ENCODE measurements at regions not wholly inside any gene's neighbourhood (a gene's known extent, or its start where the extent isn't known, plus 50 kb on each side); places are given as distances from the start of the nearest gene placed in this dataset.
"Not testable (repeated sequence)": the region's sequence is repeated elsewhere in the genome, so short reads cannot be mapped to it uniquely, and the experiment has no call there.

DNA sequence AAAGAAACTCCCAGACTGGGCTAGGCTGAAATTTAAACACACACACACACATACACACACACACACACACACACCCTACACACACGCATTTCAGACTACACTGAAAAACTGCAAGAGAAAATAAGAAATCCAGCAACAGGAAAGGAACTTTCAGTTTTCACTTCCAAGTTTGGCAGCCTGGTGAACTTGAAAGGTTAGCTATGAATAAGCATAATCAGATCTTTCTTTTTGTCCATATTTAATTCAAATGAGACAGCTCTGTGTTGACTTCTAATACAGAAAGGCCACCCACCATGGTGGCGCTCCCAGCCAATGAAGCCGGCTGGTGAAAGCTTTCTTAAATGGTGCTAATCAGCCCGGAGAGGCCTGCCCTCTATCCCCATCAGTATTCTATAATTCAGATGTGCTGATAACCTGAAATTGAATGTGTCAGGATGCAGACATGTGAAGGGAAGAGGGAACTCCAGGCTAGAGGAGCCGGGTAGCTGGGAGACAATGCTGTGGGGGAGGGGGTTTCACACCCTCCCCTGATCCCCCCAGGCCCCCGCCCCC is 108.3 kb upstream of the ZNF536 start (continued):
- TF ChIP-seq, protein P1, sequence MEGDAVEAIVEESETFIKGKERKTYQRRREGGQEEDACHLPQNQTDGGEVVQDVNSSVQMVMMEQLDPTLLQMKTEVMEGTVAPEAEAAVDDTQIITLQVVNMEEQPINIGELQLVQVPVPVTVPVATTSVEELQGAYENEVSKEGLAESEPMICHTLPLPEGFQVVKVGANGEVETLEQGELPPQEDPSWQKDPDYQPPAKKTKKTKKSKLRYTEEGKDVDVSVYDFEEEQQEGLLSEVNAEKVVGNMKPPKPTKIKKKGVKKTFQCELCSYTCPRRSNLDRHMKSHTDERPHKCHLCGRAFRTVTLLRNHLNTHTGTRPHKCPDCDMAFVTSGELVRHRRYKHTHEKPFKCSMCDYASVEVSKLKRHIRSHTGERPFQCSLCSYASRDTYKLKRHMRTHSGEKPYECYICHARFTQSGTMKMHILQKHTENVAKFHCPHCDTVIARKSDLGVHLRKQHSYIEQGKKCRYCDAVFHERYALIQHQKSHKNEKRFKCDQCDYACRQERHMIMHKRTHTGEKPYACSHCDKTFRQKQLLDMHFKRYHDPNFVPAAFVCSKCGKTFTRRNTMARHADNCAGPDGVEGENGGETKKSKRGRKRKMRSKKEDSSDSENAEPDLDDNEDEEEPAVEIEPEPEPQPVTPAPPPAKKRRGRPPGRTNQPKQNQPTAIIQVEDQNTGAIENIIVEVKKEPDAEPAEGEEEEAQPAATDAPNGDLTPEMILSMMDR (IDR thresholded peaks at IDR 0.05; ENCODE audit: low read depth, low read length, missing input control) = no peak
- TF ChIP-seq FOXA2 (IDR thresholded peaks at IDR 0.05) = no peak
- TF ChIP-seq NR2F2 (IDR thresholded peaks at IDR 0.05) = no peak
- no peak for TF ChIP-seq RXRA (IDR thresholded peaks at IDR 0.05)
- TF ChIP-seq EGR1 (IDR thresholded peaks at IDR 0.05; ENCODE audit: low read depth in 2 of 2) = no peak
- TF ChIP-seq YY1 (IDR thresholded peaks at IDR 0.05) = no peak

DNA sequence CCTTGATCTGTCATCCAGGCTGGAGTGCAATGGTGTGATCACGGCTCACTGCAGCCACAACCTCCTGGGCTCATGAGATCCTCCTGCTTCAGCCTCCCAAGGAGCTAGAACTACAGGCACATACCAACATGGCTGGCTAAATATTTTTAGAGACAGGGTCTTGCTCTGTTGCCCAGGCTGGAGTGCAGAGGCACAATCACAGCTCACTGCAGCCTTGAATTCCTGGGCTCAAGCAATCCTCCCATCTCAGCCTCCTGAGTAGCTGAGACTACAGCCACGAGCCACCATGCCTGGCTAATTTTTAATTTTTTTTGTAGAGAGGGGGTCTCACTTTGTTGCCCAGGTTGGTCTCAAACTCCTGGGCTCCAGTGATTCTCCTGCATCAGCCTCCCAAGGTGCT is 106.3 kb upstream of the ZNF536 start:
- H3K27me3 ChIP-seq (ENCODE audit: control insufficient read depth in 4 of 4, insufficient read depth in 4 of 4, low read length in 3 of 4); H3K4me1 ChIP-seq (ENCODE audit: control insufficient read depth in 4 of 4, insufficient read depth in 4 of 4, low read length in 3 of 4); H3K9ac ChIP-seq (ENCODE audit: low read depth in 1 of 2, low read length in 2 of 2); H3K27ac ChIP-seq (ENCODE audit: low read depth in 1 of 2, low read length in 2 of 2); DNase-seq (ENCODE audit: low spot score); H3K36me3 ChIP-seq (ENCODE audit: control insufficient read depth in 4 of 4, insufficient read depth in 3 of 4, low read depth in 1 of 4, low read length in 3 of 4); H3K9me3 ChIP-seq (ENCODE audit: control insufficient read depth in 4 of 4, low read length in 3 of 4); H3K4me3 ChIP-seq (ENCODE audit: low read depth in 1 of 3, low read length in 3 of 3): not testable (repeated sequence)
- 57% methylated on average over 2 of the region's 2 CpGs for WGBS

- TF ChIP-seq HNF4A (conservative IDR thresholded peaks at IDR 0.05) (no peak), YY1 (IDR thresholded peaks at IDR 0.05) (no peak), NR2F2 (IDR thresholded peaks at IDR 0.05) (no peak), TAF1 (conservative IDR thresholded peaks at IDR 0.05) (no peak), EGR1 (IDR thresholded peaks at IDR 0.05; ENCODE audit: low read depth in 2 of 2) (no peak), FOXA2 (IDR thresholded peaks at IDR 0.05) (no peak), JUND (IDR thresholded peaks at IDR 0.05) (no peak), FOXA1 (IDR thresholded peaks at IDR 0.05) (no peak), SP1 (IDR thresholded peaks at IDR 0.05) (no peak), RXRA (IDR thresholded peaks at IDR 0.05) (no peak), HNF4G (IDR thresholded peaks at IDR 0.05) (no peak), RAD21 (IDR thresholded peaks at IDR 0.05) (no peak), GABPA (IDR thresholded peaks at IDR 0.05 in 1 of 2, conservative IDR thresholded peaks at IDR 0.05 in 1 of 2) (no peak)
- TF ChIP-seq, protein P2, sequence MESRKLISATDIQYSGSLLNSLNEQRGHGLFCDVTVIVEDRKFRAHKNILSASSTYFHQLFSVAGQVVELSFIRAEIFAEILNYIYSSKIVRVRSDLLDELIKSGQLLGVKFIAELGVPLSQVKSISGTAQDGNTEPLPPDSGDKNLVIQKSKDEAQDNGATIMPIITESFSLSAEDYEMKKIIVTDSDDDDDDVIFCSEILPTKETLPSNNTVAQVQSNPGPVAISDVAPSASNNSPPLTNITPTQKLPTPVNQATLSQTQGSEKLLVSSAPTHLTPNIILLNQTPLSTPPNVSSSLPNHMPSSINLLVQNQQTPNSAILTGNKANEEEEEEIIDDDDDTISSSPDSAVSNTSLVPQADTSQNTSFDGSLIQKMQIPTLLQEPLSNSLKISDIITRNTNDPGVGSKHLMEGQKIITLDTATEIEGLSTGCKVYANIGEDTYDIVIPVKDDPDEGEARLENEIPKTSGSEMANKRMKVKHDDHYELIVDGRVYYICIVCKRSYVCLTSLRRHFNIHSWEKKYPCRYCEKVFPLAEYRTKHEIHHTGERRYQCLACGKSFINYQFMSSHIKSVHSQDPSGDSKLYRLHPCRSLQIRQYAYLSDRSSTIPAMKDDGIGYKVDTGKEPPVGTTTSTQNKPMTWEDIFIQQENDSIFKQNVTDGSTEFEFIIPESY (IDR thresholded peaks at IDR 0.05) = no peak
- TF ChIP-seq, protein P1 (IDR thresholded peaks at IDR 0.05; ENCODE audit: low read depth, low read length, missing input control) = no peak
- TF ChIP-seq, protein P3, sequence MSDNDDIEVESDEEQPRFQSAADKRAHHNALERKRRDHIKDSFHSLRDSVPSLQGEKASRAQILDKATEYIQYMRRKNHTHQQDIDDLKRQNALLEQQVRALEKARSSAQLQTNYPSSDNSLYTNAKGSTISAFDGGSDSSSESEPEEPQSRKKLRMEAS (IDR thresholded peaks at IDR 0.05) = no peak
- TF ChIP-seq, protein P4, sequence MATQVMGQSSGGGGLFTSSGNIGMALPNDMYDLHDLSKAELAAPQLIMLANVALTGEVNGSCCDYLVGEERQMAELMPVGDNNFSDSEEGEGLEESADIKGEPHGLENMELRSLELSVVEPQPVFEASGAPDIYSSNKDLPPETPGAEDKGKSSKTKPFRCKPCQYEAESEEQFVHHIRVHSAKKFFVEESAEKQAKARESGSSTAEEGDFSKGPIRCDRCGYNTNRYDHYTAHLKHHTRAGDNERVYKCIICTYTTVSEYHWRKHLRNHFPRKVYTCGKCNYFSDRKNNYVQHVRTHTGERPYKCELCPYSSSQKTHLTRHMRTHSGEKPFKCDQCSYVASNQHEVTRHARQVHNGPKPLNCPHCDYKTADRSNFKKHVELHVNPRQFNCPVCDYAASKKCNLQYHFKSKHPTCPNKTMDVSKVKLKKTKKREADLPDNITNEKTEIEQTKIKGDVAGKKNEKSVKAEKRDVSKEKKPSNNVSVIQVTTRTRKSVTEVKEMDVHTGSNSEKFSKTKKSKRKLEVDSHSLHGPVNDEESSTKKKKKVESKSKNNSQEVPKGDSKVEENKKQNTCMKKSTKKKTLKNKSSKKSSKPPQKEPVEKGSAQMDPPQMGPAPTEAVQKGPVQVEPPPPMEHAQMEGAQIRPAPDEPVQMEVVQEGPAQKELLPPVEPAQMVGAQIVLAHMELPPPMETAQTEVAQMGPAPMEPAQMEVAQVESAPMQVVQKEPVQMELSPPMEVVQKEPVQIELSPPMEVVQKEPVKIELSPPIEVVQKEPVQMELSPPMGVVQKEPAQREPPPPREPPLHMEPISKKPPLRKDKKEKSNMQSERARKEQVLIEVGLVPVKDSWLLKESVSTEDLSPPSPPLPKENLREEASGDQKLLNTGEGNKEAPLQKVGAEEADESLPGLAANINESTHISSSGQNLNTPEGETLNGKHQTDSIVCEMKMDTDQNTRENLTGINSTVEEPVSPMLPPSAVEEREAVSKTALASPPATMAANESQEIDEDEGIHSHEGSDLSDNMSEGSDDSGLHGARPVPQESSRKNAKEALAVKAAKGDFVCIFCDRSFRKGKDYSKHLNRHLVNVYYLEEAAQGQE (IDR thresholded peaks at IDR 0.05) = no peak
- TF ChIP-seq, protein P5, sequence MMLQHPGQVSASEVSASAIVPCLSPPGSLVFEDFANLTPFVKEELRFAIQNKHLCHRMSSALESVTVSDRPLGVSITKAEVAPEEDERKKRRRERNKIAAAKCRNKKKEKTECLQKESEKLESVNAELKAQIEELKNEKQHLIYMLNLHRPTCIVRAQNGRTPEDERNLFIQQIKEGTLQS (IDR thresholded peaks at IDR 0.05) = no peak
- Histone ChIP-seq H3K27me3 (ENCODE audit: control insufficient read depth in 4 of 4, insufficient read depth in 4 of 4, low read length in 3 of 4) (peaks cover 0 to 2% (median 0%) of the 10 kb centered on the region in 4 donors), H3K9me3 (ENCODE audit: control insufficient read depth in 4 of 4, low read length in 3 of 4) (peaks cover 0 to 3% (median 0%) of the 10 kb centered on the region in 4 donors), H3K9ac (ENCODE audit: low read depth in 1 of 2, low read length in 2 of 2) (no peak overlapping the region), H3K36me3 (ENCODE audit: control insufficient read depth in 4 of 4, insufficient read depth in 3 of 4, low read depth in 1 of 4, low read length in 3 of 4) (no peaks in the 10 kb centered on the region), H3K4me3 (ENCODE audit: low read depth in 1 of 3, low read length in 3 of 3) (no peak overlapping the region), H3K4me1 (ENCODE audit: control insufficient read depth in 4 of 4, insufficient read depth in 4 of 4, low read length in 3 of 4) (no peaks in the 10 kb centered on the region), H3K27ac (ENCODE audit: low read depth in 1 of 2, low read length in 2 of 2) (no peak overlapping the region)
- WGBS = 65% methylated on average over 6 of the region's 6 CpGs
- no peak for DNase-seq (ENCODE audit: low spot score)
Observed at GRCh38 chr19:30266687-30267086, 105.5 kb upstream of the ZNF536 start.

All from liver (tissue), 8 donors.